ENCODE measurements at regions not wholly inside any gene's neighbourhood (a gene's known extent, or its start where the extent isn't known, plus 50 kb on each side); places are given as distances from the start of the nearest gene placed in this dataset.

DNA sequence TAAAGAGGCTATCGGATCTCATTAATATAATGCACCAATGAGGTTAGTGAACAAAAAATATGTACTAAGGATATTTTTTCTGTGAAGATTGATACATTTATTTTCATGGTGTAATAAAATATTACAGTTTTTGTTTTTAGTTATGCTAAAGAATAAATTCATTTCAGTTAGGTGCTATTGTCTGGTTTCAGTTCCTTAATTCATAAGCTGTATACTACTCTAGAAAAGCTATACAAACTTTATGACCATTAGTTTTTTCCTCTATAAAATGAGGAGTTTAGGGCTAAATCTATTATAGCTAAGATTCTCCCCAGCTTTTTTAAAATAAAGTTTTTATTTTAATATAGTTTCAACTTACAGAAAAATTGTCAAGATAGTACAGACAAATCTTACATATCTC is 1311.7 kb upstream of the NXPH2 start:
- Histone ChIP-seq H3K27ac (ENCODE audit: insufficient read depth, low read depth, low read length) (no peak overlapping the region), H3K36me3 (ENCODE audit: control insufficient read depth in 2 of 2, extremely low read depth in 1 of 2, insufficient read depth in 2 of 2, low read length in 2 of 2) (no peaks in the 10 kb centered on the region), H3K79me2 (ENCODE audit: control insufficient read depth, insufficient read depth, low read length) (no peaks in the 10 kb centered on the region), H3K27me3 (ENCODE audit: control insufficient read depth in 2 of 2, insufficient read depth in 2 of 2, low read length in 2 of 2) (no peaks in the 10 kb centered on the region), H3K4me3 (replicated peaks in 1 of 3; ENCODE audit: insufficient read depth in 1 of 3, low read depth in 1 of 3, low read length in 3 of 3) (no peak overlapping the region), H3K9me1 (replicated peaks; ENCODE audit: control insufficient read depth, extremely low read depth, insufficient read depth, low read length) (no peaks in the 10 kb centered on the region), H2AFZ (ENCODE audit: low read depth, low read length) (no peak overlapping the region), H3K9ac (replicated peaks; ENCODE audit: extremely low read depth, insufficient read depth, low read length) (no peak overlapping the region), H4K20me1 (replicated peaks; ENCODE audit: control insufficient read depth, extremely low read depth, insufficient read depth, low read length) (no peaks in the 10 kb centered on the region), H3K9me3 (replicated peaks; ENCODE audit: control insufficient read depth, insufficient read depth, low read length) (no peaks in the 10 kb centered on the region), H3K4me1 (ENCODE audit: control insufficient read depth, extremely low read depth, insufficient read depth, low read length) (no peaks in the 10 kb centered on the region), H3K4me2 (ENCODE audit: insufficient read depth, low read length) (no peak overlapping the region)
- no peak for FAIRE-seq
- ChIA-PET POLR2A (no interaction called here), CTCF (interaction anchor here (1.0 to 1.2 kb wide), 2 partner anchors 10 to 1463 kb away, joined by 3 to 4 read pairs; no protein-coding TSS in a partner anchor)
- intact Hi-C loops (cut with micrococcal nuclease) = no loop called here
- TF ChIP-seq FOS (IDR thresholded peaks at IDR 0.05; ENCODE audit: borderline replicate concordance, insufficient read depth, low read length) = no peak
- BruUV-seq (replicated peaks) = no TSS peak
- dilution Hi-C loops (cut with MboI; ENCODE audit: extremely low pct_ligation_motif_present, low sequenced_read_pairs) = no loop called here
- DNase-seq (ENCODE audit: low read depth, low spot score) = no peak

DNA sequence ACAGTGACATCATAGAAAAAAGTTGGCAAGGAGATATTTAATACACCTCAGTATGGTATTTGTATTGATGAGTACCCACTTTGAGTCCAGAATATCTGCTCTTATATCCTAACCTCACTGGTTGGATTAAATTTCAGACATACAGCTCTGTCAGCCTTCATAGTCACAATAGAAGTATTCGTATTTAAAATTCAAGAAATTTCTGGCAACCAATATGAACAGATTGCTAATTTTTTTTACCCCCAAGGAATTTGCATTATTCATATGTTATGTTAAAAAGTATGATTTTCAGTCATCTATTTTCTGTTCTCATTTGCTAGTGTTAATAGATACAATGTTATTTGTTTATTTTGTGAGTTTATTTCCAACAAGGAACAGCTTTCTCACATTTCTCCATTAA is 1306.8 kb upstream of the NXPH2 start:
- no peak for FAIRE-seq
- no peaks in the 10 kb centered on the region for H3K27me3 ChIP-seq (ENCODE audit: control insufficient read depth in 2 of 2, insufficient read depth in 2 of 2, low read length in 2 of 2)
- ChIA-PET POLR2A (no interaction called here), CTCF (interaction anchor here (0.9 kb wide), 1 partner anchor 777 kb away, joined by 3 read pairs; no protein-coding TSS in a partner anchor)
- no peak overlapping the region for H3K27ac ChIP-seq (ENCODE audit: insufficient read depth, low read depth, low read length)
- no peak overlapping the region for H3K4me3 ChIP-seq (replicated peaks in 1 of 3; ENCODE audit: insufficient read depth in 1 of 3, low read depth in 1 of 3, low read length in 3 of 3)
- dilution Hi-C loops (cut with MboI; ENCODE audit: extremely low pct_ligation_motif_present, low sequenced_read_pairs) = no loop called here
- H3K4me1 ChIP-seq (ENCODE audit: control insufficient read depth, extremely low read depth, insufficient read depth, low read length) = no peaks in the 10 kb centered on the region
- no peaks in the 10 kb centered on the region for H3K79me2 ChIP-seq (ENCODE audit: control insufficient read depth, insufficient read depth, low read length)
- H3K9ac ChIP-seq (replicated peaks; ENCODE audit: extremely low read depth, insufficient read depth, low read length) = no peak overlapping the region
- no peaks in the 10 kb centered on the region for H3K36me3 ChIP-seq (ENCODE audit: control insufficient read depth in 2 of 2, extremely low read depth in 1 of 2, insufficient read depth in 2 of 2, low read length in 2 of 2)
- H4K20me1 ChIP-seq (replicated peaks; ENCODE audit: control insufficient read depth, extremely low read depth, insufficient read depth, low read length) = no peaks in the 10 kb centered on the region
- TF ChIP-seq POLR2A (IDR thresholded peaks at IDR 0.05; ENCODE audit: low read depth, low read length) = no peak
- TF ChIP-seq MYC (IDR thresholded peaks at IDR 0.05; ENCODE audit: low read depth, low read length) = no peak
- no peaks in the 10 kb centered on the region for H3K9me3 ChIP-seq (replicated peaks; ENCODE audit: control insufficient read depth, insufficient read depth, low read length)
- no peak for DNase-seq (ENCODE audit: low read depth, low spot score)
- intact Hi-C loops (cut with micrococcal nuclease) = no loop called here
- no peak overlapping the region for H2AFZ ChIP-seq (ENCODE audit: low read depth, low read length)
- BruUV-seq (replicated peaks) = no TSS peak
- no peaks in the 10 kb centered on the region for H3K9me1 ChIP-seq (replicated peaks; ENCODE audit: control insufficient read depth, extremely low read depth, insufficient read depth, low read length)
- no peak overlapping the region for H3K4me2 ChIP-seq (ENCODE audit: insufficient read depth, low read length)
